Suprapubic skin (tissue), 3 donors: ENCODE measurements at regions not wholly inside any gene's neighbourhood (a gene's known extent, or its start where the extent isn't known, plus 50 kb on each side); places are given as distances from the start of the nearest gene placed in this dataset.

Experiments
- POLR2A ChIP-seq, 2 donors: fragments of 450-650 bp; IDR thresholded peaks; one replicate each; pipeline ENCODE4 v1.6.1; 2017; ENCODE audit warnings: antibody characterized with exemption in 2 of 2, mild to moderate bottlenecking in 2 of 2, moderate library complexity in 2 of 2
- TF ChIP-seq, protein P1 (sequence below), 2 donors: fragments of 200-600 bp in 1 of 2; fragments of 450-650 bp in 1 of 2; sonication (generic) in 1 of 2; IDR thresholded peaks; one replicate each; pipeline ENCODE4 v1.5.1; 2016 to 2019; ENCODE audit warnings: antibody characterized with exemption in 2 of 2, mild to moderate bottlenecking in 1 of 2, moderate library complexity in 1 of 2

DNA sequence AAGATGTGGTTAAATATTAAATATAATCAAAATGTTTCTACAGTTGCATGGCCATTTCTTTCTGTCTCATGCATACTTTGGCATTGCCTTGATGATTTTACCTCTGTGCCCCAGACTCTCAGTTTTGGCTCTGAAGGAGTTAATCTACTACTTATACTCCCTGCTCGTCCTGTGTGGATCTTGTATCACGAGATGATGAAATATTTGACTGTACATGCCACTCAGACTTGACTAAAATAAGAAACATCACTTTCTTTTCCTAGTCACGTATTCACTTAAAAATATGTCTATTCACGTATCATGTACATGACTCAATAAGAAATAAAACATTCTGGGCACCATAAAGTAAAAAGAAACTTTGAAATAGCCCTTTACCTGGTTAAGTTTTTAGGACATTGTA, 397.7 kb downstream of the RFPL4B start:
- TF ChIP-seq POLR2A (IDR thresholded peaks at IDR 0.05) = no peak
- TF ChIP-seq, protein P1, sequence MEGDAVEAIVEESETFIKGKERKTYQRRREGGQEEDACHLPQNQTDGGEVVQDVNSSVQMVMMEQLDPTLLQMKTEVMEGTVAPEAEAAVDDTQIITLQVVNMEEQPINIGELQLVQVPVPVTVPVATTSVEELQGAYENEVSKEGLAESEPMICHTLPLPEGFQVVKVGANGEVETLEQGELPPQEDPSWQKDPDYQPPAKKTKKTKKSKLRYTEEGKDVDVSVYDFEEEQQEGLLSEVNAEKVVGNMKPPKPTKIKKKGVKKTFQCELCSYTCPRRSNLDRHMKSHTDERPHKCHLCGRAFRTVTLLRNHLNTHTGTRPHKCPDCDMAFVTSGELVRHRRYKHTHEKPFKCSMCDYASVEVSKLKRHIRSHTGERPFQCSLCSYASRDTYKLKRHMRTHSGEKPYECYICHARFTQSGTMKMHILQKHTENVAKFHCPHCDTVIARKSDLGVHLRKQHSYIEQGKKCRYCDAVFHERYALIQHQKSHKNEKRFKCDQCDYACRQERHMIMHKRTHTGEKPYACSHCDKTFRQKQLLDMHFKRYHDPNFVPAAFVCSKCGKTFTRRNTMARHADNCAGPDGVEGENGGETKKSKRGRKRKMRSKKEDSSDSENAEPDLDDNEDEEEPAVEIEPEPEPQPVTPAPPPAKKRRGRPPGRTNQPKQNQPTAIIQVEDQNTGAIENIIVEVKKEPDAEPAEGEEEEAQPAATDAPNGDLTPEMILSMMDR (IDR thresholded peaks at IDR 0.05) = no peak
